ENCODE measurements at regions not wholly inside any gene's neighbourhood (a gene's known extent, or its start where the extent isn't known, plus 50 kb on each side); places are given as distances from the start of the nearest gene placed in this dataset.

- TF ChIP-seq CTCF (IDR thresholded peaks at IDR 0.05; ENCODE audit: control extremely low read depth in 1 of 3, insufficient read depth in 1 of 3, low read depth in 1 of 3, low read length in 3 of 3) (no peak), BRCA1 (IDR thresholded peaks at IDR 0.05; ENCODE audit: low read depth, low read length) (no peak), JUN (IDR thresholded peaks at IDR 0.05; ENCODE audit: low read depth, low read length) (no peak), JUND (IDR thresholded peaks at IDR 0.05; ENCODE audit: low read length) (no peak), YY1 (IDR thresholded peaks at IDR 0.05; ENCODE audit: low read depth, low read length) (no peak), CHD1 (IDR thresholded peaks at IDR 0.05; ENCODE audit: low read depth, low read length) (no peak), ATF2 (IDR thresholded peaks at IDR 0.05; ENCODE audit: low read length) (no peak), EZH2 (IDR thresholded peaks at IDR 0.05; ENCODE audit: low read depth, low read length, severe bottlenecking) (no peak), HDAC2 (IDR thresholded peaks at IDR 0.05; ENCODE audit: borderline replicate concordance in 1 of 2, low read depth in 2 of 2, low read length in 2 of 2) (no peak)
Observed at GRCh38 chr16:25633549-25633948, 58.2 kb upstream of the HS3ST4 start.

Measured in H1 (cell line).